ENCODE measurements at regions not wholly inside any gene's neighbourhood (a gene's known extent, or its start where the extent isn't known, plus 50 kb on each side); places are given as distances from the start of the nearest gene placed in this dataset.

DNA sequence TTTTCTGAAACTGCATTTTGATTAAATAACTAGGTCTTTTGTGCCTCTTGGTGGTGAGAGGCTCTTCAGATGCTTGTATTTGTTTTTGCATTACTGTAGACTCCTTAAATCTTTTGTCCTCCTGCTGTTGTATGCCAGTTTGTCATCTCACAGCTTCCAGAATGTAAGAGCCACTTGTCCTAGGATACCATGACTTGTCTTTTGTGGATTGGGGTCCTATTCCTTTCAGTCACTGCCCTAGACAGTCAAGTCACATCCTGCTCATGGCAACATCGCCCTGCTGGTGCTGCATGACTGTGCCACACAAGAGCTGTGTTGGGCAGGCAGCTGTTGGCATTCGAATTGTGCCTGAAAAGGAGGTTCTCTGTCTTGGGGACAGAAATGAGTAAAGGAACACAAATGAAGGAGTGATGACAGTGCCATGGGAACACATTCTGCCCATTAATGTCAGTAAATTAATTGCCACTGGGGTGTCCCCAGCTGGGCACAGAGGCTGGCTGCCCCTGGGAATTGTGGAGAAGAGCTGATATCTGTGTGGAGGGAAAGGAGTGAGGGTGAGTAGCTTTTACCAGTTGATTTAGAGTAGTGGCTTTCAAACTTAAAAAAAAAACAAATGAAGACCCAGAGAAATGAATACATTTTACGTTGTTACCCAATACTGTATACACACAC, 140.3 kb downstream of the ARL6IP6 start:
- intact Hi-C loops (cut with DNase I, micrococcal nuclease) = no loop called here
- no peak for ATAC-seq

DNA sequence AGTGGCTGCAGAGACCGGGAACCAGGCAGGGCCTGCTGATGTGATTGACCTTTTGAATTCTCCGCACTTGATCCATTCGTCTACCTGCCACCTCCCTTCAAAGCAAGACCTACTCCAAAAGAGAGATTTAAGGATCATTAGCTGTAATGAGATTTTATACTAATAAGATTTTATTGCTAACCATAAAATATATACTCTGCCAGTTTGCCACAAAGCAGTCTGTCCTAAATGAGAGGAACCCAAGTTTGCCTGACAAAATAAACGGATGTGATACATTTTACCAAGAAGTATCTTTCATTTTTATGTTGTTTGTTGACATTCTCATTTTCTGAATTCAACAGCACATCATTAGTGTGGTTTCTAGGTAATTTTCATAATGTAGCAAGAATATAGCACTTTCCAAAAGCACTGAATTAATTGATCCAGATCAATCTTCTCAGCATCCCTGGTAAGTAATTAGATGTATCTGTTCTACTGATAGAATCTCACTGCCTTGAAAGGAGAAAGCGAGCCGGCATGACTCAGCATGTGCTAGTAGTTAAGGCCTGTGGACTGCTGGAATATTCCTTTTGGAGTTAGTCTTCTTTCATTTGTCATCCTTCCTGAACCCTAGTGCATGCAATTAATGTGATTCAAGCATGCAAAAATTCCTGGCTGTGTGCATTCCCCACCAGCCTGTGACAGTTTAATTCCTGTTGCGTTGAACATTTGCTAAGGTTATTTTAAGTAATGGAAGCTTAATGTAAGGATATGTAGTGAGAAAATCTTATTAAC, 128.5 kb downstream of the ARL6IP6 start:
- intact Hi-C loops (cut with DNase I, micrococcal nuclease) = no loop called here
- DNase-seq (no peak), ATAC-seq (no peak)

More for the DNA sequence above, 140.3 kb downstream of the ARL6IP6 start:
- no peak for DNase-seq

GRCh38 chr2:152835674-152836073, 117.3 kb downstream of the ARL6IP6 start:
- intact Hi-C loops (cut with DNase I, micrococcal nuclease) = no loop called here
- ATAC-seq = no peak

GRCh38 chr2:152827944-152828343, 109.5 kb downstream of the ARL6IP6 start:
- intact Hi-C loops (cut with DNase I, micrococcal nuclease) = no loop called here

More at GRCh38 chr2:152835674-152836073, 117.3 kb downstream of the ARL6IP6 start:
- no peak for DNase-seq

GRCh38 chr2:152826581-152827279, 108.3 kb downstream of the ARL6IP6 start:
- intact Hi-C loops (cut with DNase I, micrococcal nuclease) = no loop called here
- no peak for DNase-seq

More at GRCh38 chr2:152827944-152828343, 109.5 kb downstream of the ARL6IP6 start:
- ATAC-seq = no peak
- DNase-seq = no peak

DNA sequence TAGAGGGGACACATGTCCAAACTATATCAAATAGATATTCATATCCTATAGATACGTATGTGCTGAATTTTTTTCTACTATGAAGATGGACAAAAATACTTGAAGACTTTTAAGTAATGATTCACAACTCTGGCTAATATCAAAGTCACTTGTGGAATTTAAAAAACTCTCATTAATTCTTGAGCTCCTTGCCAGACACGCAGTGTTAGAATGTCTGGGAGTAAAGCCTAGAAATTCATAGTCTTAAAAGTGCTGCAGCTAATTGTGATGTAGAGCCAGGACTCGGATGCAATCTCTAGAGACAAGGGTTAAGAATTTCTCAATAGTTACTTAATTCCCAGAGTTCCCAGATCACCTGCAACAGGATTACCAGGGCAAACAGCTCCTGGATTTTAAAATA, 107.4 kb downstream of the ARL6IP6 start:
- DNase-seq = no peak
- ATAC-seq = no peak
- intact Hi-C loops (cut with DNase I, micrococcal nuclease) = no loop called here

More at GRCh38 chr2:152826581-152827279, 108.3 kb downstream of the ARL6IP6 start:
- ATAC-seq = no peak

- DNase-seq = no peak
- intact Hi-C loops (cut with DNase I, micrococcal nuclease) = no loop called here
- ATAC-seq = no peak
These were observed 105.5 kb downstream of the ARL6IP6 start for GRCh38 chr2:152823905-152824304.

DNA sequence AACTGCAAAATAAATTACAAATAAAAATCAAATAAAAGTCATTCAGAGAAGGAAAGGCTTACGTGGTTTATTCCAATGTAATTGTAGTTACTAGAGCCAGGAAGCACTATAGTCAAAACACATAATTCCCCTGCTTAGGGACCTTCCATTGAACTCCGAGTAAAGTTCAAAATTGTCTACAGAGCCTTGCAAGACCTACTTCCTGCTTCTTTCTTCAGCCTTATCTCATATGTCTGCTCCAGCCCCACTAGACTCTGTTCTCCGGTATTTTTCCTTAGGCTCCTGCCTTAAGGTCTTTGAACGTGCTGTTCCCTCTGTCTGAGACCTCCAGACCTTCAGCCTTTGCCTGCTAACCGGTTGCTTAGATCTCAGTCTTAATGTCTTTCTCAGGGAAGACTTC, 104.3 kb downstream of the ARL6IP6 start:
- intact Hi-C loops (cut with DNase I, micrococcal nuclease) = no loop called here
- DNase-seq (no peak), ATAC-seq (peak; percentile 64)

DNA sequence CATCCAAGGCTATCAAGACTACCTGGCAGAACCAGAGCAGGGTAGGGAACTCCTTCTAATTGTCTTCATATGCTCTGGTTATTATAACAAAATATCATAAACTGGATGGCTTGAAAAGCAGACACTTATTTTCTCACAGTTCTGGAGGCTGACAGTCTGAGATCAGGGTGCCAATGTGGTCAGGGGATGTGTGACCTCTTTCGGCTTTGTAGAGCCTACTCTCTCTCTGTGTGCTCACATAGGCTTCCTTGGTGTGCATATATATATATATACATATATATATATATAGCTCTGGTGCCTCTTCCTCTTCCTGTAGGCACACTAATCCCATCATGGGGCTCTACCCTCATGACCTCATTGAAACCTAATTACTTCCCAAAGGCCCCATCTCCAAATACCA, 101.6 kb downstream of the ARL6IP6 start:
- DNase-seq = no peak
- ATAC-seq = no peak
- intact Hi-C loops (cut with DNase I, micrococcal nuclease) = no loop called here

- DNase-seq (no peak), ATAC-seq (no peak)
- intact Hi-C loops (cut with DNase I, micrococcal nuclease) = no loop called here
These were observed 97.3 kb downstream of the ARL6IP6 start for GRCh38 chr2:152815634-152816257.

GRCh38 chr2:152814475-152815030, 96.1 kb downstream of the ARL6IP6 start:
- intact Hi-C loops (cut with DNase I, micrococcal nuclease) = no loop called here
- DNase-seq (no peak), ATAC-seq (peak; percentile 63)

DNA sequence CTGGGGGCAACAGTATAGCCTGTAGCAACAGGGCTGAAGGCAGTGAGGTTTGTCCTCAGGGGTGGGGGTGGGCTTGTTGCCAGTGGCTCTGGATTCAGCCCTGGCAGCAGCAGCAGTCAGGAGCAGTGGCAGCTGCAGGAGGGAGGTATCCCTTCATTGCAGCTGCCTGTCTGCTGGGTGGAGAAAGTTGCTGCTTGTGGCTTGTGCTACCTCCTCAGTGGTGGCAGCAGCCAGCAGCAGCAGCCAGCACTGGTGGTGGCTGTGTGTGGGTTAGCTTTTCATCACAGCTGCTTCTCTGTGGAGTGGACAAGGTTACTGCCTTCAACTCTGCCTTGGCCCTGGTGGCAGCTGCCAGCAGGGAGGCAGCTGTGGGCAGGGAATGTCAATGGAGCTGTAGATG, 94.9 kb downstream of the ARL6IP6 start:
- DNase-seq = no peak
- no peak for ATAC-seq
- intact Hi-C loops (cut with DNase I, micrococcal nuclease) = no loop called here
